MM.1S (cell line): ENCODE measurements at regions not wholly inside any gene's neighbourhood (a gene's known extent, or its start where the extent isn't known, plus 50 kb on each side); places are given as distances from the start of the nearest gene placed in this dataset.

ENCODE experiments used
- CTCF ChIP-seq: fragments of 300-600 bp; sonication (generic); IDR thresholded peaks from 2 replicates; pipeline ENCODE4 v1.5.1; 2016; ENCODE audit warnings: antibody characterized with exemption, low read length, mixed read lengths
- EZH2 ChIP-seq: fragments of 300-600 bp; sonication (generic); optimal IDR thresholded peaks from 2 replicates; pipeline ENCODE3; 2017; ENCODE audit warnings: low read depth, mild to moderate bottlenecking, antibody characterized with exemption, low read length, mixed read lengths
- EZH2phosphoT487 ChIP-seq: fragments of 300-600 bp; sonication (generic); IDR thresholded peaks from 2 replicates; pipeline ENCODE4 v1.6.1; 2018; ENCODE audit warnings: antibody characterized with exemption, low read length

GRCh38 chr2:35314049-35314448, 1041.5 kb upstream of the CRIM1 start:
- no peak for TF ChIP-seq CTCF
- TF ChIP-seq EZH2: no peak
- no peak for TF ChIP-seq EZH2phosphoT487
